NCI-H82 treated with DMSO at 0.1 percent for 48 hours (cell line): ENCODE measurements at regions not wholly inside any gene's neighbourhood (a gene's known extent, or its start where the extent isn't known, plus 50 kb on each side); places are given as distances from the start of the nearest gene placed in this dataset.

Experiments used
- DNase-seq: peaks from one replicate; lab custom pipeline; 2025; ENCODE audit not compliant: unreplicated experiment; lab: John Stamatoyannopoulos, UW

DNA sequence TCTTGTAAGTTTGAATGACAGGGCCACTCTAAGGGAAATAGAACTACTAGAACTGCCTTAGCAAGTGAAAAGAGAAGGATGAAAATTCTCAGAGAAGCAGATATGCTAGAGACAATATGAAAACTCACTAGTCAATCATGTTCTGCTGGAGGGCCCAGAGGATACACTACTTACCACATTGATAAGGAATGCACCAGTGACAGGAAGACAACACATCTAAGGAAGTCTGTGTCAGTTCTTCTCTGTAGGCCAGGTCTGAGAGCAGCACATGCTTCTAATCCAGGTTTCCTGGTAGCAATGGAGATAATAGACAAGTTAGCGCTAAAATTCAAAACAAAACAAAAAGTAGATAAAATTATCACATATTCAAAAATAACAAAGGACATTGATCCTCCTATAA lies 235.2 kb upstream of the AKR1E2 start:
- DNase-seq: no peak

DNA sequence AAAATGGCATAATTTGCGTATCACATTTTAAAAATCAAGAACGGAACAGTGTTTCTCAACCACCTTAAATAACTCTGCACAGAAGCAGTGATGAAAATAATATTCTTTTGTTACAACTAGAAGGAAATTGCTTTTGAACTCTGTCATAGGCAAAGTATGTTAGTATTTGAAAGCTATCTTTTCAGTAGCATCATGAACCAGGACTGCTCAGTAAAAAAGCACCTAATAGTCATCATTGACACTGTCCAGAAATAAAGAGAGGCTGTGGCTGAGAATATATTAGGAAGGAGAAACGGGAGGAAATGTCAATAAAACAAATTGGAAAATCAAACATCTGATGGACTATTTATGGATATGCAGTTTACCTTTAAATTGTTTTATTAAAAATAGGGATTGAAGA lies 237.2 kb upstream of the AKR1E2 start:
- DNase-seq: no peak

DNA sequence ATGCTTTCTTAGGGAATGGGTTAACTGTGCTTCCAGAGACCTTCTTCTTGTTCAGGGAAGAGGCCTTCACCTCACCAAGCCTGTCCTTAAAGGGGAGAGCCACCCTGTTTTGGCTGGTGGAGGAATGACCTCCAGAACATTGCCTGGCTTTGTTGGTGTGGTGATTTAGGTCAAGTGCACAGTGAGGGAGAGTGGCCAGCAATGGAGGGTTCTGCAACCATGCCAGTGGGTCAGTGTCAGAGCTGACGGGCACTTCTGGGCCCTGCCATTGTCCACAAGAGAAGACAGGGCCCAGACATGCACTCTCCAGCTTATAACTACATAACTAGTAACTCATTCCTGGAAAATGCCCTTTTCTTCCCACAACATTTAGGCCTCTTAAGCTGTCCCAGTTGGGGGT lies 238.5 kb upstream of the AKR1E2 start:
- no peak for DNase-seq

DNA sequence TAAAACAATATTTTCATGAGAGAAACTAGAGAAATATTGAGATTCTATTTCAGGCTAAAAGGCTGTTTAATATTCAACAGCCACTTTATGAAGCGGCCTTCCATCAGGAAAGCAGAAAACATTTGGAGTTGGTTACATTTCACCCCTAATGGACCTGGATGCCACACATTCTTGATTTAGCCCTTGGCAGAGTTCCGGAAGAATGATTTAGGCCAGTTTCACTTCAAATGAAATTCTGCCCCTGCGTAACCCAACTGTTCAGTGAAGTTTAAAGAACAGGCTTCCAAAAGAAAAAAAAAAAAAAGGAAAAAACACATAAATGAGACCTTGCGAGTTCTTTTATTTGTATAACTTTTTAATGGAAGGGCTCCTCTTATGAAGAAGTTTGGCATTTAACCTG lies 239.2 kb upstream of the AKR1E2 start:
- no peak for DNase-seq

DNA sequence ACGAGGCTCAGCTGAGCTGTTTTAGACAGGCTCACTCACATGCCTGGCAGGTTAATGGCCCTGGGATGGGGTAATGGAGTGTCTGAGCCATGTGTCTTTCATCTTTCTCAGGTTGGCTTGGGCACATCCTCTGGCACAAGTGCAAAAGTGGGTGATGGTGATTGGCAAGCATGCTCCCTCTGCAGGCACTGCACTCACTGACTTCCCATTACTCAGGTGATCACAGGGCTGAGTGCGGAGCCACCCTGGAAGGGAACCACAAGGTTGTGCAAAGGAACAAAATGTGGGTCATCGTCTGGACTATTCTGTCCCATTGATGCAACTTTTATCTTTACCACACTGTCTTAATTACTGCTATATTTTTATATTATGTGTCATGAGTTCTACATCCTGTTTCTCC lies 244.1 kb upstream of the AKR1E2 start:
- DNase-seq: no peak

DNA sequence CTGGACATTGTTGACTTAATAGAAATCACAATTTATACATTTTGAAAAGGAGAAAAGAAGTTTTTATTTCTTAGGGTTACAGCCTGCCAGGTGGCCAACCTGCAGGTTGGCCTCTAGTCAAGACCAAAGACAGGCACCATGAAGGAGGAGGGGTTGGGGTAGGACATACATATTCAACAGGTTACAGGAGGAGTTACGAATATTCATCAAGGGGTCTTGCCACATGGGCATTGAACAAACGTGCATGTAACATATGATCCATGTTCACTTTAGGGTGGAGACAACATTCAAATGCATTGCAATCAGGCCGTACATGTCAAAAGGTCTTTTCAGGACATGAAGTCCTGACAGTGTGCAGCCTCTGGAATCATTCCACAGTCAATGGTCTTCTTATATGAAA lies 246.2 kb upstream of the AKR1E2 start:
- no peak for DNase-seq

DNA sequence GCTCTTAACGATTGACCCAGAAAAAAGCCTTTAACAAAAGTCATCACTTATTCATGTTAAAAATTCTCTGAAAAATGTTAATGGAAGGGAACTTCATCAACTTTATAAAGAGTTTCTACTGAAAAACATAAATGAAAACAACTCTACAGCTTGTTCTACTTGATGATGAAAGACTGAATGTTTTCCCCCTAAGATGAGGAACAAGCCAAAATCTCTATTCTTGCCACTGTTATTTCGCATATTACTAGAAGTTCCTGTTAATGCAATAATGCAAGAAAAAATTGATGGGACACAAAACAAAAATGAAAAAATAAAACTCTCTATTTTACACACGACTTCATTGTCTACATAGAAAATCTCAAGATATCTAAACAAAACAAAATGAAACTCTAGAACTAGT lies 249.8 kb upstream of the AKR1E2 start:
- no peak for DNase-seq

DNA sequence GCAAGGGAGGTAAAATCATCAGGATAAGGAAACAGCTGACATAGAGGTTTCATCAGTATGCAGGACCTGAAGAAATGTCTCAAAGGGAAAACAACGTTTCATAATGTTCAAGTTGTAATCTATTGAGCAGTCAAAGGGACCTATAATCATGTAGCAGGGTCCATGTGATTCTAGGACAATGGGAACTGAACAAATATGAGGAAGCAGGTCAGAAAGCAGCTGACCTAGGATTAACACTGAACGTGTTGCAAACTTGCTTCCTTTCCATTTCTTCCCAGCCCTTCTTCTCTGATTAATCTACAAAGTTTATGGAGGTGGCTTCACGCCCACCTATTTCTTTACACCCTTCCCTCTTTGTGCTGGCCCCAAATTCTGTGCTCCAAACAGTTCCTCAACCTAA lies 256.9 kb upstream of the AKR1E2 start:
- DNase-seq: no peak

DNA sequence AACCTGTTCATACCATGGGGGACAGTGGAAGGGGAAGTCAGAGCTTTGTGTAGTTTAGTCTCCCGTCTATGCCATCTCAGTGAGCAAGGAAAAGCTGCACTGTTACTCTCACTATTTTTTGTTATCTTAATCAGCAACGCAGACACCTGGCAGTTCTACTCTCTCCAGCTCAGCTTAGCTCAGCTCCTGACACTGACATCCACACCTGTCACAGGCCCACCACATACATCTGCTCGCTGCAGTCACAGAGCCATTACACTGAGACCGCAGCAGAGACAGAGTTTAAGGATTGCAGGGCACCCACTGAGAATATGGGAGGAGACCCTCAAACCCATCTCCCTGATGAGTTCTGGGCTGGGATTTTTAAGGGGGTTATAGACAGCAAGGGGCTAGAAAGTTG lies 257.3 kb upstream of the AKR1E2 start:
- DNase-seq: peak; percentile 4

DNA sequence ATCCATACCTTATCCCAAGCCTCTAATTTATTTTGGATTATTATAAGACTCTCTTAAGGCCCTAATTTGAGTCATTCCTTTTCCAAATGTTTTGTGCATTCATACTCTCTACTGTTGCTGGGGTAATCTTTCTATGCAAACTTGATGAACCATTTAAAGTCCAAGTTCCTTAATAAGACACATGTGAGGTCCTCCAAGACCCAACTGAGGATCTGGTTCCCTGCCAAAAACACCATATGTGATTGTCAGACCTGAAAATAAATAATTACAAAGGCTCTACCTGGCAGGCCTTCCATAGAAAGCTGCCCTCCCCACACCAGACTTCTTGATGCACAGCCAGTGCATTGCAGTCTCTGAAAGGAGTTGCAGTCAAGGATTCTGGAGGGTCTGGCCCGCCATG lies 257.9 kb upstream of the AKR1E2 start:
- no peak for DNase-seq

DNA sequence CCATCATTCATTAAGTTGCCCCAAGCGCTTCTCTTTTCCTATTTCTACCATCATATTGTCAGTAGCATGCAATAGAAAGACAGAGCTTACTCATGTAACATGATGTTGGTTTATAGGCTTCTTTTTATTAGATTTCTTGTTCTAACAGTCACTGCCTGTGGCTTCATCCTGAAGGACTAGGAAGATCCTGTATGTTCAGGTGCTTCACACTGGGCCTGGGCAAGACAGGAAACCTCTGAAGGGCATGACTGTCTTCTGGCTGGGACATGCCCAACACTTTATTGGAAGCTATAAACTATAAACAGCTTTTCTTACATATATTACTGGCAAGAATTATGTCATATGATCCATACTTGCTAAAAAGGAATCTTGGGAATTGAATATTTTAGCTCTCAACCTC lies 258.4 kb upstream of the AKR1E2 start:
- DNase-seq: no peak

DNA sequence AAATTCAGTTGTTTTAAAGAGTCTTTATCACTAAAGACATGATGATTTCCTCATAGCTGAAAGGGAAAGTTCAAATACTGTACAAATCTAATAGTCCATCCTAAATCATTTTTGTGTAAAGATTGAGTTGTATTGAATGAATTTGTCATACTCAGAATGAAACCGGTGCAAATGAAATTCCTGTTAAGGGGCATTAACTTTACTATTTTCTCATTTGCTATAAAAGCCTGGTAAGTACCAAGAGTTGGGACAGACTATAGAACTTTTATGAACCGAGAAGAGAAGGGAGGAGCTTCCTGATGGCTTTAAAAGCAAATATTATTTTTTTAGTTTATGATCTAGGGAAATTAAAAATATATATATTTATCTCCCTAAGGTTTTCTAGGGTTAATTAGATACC lies 260.0 kb upstream of the AKR1E2 start:
- no peak for DNase-seq

DNA sequence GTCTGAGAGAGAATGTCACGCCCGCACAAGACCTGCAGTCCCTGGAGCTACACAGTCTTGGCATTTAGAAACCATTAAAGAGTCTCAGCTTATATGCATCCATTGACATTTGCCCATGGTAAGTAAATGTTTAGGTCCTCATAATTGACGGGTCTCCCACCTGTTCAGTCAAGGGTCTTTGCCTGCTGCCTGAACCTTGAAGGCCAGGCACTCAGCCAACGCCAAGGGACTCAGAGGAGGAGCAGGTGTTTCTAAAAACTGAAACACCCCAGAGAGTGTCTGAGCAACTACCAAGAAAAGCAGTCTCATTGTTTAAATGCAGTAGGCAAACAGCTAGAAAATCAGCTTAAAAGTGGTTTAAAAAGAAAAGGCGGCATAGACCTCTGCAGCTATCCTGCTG lies 264.7 kb upstream of the AKR1E2 start:
- no peak for DNase-seq

DNA sequence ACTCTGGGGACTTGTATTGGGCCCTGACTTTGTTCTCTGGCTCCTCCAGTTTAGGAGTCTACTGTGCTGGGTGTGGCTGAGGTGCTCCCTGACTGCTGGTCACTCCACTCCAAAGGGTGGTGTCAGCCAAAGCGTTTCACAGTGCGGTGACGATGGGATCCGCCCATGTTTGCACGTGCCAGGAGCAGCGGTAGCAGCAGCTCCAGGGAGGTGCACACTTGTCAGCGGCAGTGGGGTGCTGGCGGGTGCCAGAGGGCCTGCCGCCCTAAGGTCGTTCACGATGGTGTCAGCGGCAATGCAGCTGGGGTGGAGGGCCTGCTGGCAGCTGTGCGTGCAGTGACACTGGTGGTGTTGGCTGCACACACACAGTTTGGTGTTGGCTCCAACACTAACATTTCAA lies 268.5 kb upstream of the AKR1E2 start:
- DNase-seq: no peak

DNA sequence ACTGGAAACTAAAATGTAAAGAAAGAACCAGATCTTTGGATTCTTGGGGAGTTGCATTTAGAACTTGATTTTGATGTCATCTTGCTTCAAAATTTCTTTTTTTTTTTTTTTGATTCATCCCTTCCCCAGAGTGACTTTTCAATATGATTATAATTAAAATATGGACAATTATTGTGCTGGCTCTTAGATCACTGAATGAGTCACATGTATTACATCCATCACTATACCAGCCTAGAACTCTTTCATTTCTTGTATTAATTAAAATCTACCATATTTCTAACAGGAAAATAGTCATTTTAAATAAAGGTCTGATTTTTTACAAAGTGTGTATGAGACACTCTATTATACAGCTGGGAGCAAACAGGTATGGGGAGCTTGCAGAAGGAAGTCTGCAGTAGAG lies 269.5 kb upstream of the AKR1E2 start:
- no peak for DNase-seq

DNA sequence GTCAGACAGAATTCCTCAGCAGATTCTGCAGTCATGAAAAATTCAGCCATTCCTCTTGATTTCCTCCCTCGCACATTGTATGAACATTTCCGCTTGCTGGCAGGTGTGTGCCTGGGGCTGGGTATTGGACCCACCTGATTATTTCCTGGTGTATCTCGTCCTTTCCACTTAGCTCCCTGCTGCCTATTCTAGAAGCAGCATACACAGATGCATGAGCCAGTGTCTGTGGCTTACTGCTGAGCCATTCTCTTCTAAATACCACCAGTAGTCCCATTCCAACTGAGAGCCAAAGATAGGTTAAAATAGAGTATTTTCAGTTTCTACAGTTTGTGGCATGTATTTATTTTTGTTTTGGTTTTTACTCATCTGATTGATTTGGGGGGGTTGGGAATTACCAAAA lies 270.1 kb upstream of the AKR1E2 start:
- no peak for DNase-seq

DNA sequence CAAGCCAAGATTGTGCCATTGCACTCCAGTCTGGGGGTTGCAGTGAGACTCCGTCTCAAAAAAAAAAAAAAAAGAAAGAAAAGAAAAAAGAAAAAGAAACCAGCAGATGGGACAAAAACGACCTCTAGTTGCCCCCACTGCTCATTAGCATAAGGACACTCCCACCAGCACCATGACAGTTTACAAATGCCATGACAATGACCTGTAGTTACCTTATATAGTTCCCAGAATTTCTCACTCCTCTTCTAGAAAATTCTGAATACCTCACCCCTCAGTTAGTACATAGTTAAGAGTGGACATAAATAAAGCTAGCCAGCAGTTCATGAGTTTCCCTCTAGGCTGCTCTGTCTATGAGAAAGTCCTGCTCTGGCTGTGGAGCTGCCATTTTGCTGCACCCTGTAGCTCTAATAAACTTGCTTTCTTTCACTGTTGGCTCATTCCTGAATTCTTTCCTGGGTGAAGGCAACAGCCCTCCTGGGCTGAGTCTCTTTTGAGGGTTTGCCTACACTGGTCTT lies 276.8 kb upstream of the AKR1E2 start:
- no peak for DNase-seq

DNA sequence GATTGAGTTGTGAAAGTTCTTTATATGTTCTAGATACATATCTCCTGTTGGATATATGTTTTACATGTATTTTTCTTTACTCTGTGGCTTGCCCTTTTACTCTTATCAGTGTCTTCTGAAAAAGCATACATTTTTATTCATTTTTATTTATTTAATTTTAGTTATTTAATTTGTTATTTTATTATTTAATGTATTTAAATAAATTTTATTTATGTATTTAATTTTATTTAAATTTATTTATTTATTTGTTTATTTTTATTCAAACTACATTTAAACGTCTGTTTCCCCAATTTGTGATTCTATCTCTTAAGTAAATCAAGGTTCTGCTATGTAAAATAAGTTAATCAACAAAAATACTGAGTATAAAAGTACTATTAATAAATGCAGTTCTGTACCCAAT lies 279.1 kb upstream of the AKR1E2 start:
- DNase-seq: no peak

DNA sequence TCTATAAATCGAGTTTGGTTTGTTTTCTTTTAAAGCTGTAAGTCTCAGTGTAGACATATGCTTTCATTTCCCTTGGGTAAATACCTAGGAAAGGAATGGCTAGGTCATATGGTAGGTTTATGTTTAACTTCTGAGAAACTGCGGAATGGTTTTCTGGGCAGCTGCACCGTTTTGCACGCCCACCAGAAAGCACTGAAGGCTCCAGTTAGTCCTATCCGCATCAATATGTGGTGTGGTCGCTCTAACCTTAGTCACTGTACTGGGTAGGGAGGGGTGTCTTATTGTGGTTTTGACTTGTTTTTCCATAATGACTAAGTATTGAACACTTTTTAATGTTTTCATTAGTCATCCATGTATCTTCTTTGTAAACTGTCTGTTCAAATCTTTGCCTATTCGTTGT lies 279.5 kb upstream of the AKR1E2 start:
- DNase-seq: no peak

DNA sequence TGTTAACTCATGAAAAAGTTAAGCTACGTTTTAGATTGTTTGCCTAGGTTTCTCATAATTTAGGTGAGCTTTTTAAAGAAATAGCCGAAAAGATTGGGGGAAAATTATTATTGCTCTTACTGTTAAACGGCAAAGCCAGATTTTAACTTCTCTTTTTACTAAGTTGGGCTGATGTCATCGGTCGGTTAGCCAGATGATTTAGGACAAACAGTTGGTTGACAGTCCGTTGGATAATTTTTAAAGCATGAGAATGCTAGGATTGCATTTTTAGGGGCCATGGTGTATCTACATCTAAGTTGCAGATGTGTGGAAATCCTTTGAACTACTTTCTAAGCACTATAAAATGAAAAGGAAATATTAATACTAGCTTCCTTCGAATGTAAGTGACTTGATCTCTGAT lies 280.9 kb upstream of the AKR1E2 start:
- DNase-seq: no peak

DNA sequence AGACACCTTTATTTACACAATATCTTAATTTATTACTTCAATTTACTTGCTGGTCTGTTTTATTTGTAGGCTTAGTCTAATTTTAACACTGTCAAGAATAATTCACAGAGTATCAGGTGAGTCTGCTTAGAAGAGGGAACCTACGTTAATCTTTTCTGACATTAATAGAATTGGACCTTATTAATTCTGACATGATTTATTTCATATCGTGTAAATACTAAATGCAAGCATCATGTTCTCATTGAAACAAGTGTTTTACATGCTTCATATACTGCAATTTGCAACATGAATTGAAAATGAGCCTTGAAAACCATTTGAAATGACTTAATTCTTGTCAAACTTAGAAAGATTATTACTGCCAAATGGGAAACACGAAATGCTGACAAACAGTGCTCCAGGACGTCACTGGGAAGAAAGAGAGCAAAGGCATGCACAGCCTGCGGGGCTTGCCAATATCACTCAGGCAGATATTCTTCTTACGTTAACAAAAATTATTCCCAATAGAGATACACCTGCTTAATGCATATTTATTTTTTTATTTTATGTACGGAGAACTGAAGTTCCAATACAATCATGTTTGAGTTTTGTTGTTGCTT lies 282.0 kb upstream of the AKR1E2 start:
- peak; percentile 26 for DNase-seq

DNA sequence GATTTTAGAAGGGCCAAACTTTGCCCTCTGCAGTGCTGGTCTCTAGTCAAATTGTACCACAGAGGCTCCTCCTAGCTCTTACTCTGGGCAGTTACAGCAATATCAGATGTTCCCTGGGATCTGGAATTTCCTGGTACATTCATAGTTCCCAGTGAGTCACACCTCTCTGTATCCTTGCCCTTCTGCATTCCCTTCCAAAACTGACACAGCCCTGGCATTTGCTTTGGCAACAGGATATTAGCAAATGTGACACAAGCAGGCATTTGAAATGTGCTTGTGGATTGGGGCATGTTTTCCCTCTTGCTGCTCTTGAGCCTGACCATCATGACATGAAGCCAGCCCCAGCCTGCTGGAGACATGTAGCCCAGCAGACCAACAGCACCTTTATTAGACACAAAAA lies 284.7 kb upstream of the AKR1E2 start:
- no peak for DNase-seq

DNA sequence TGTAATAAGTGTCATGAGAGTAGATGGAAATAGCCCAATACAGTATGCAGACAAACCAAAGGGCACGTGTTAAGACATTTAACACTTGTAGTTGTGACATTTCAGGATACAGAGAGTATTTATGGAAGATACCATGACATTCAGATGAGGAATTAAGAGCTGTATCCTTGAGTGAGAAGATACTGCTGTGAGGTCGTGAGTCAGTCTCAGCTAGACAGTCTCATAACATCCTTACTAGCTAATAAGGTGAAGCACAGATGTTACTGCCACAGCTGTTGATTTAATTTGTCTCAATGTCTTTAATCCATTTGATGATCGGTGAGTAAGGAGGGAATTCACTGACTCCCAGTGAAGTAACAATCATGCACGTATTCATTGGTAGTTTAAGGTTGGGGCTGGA lies 288.0 kb upstream of the AKR1E2 start:
- DNase-seq: no peak

DNA sequence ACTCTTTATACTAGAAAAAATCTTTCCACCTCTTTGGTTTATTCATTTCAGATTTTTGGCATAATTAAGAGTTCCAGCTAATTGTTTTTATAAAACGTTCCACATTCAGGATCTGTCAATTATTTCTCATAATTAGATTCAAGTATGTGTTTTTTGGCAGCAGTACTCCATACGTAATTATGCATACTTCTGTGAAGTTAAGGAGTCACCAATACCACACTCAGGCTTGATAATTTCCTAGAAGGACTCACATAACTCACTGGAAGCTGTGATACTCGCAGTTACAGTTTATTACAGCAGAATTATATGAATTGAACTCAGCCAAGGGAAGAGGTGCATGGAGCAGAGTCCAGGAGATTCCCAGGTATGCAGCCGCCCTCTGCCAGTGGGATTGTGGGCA lies 290.5 kb upstream of the AKR1E2 start:
- no peak for DNase-seq
